ENCODE measurements at regions not wholly inside any gene's neighbourhood (a gene's known extent, or its start where the extent isn't known, plus 50 kb on each side); places are given as distances from the start of the nearest gene placed in this dataset.

GRCh38 chr9:85349046-85349445, 392.7 kb downstream of the AGTPBP1 start:
- no peak for DNase-seq (ENCODE audit: low read depth)
- Histone ChIP-seq H3K36me3 (ENCODE audit: control insufficient read depth, insufficient read depth, low read length) (no peaks in the 10 kb centered on the region), H3K27me3 (ENCODE audit: control insufficient read depth, insufficient read depth, low read length) (no peaks in the 10 kb centered on the region), H3K4me3 (ENCODE audit: low read depth, low read length) (no peak overlapping the region)
- TF ChIP-seq CTCF (IDR thresholded peaks at IDR 0.05; ENCODE audit: insufficient read depth, low read length, poor library complexity, severe bottlenecking) = no peak

GRCh38 chr9:85347541-85347940, 394.2 kb downstream of the AGTPBP1 start:
- no peaks in the 10 kb centered on the region for H3K27me3 ChIP-seq (ENCODE audit: control insufficient read depth, insufficient read depth, low read length)
- no peak for TF ChIP-seq CTCF (IDR thresholded peaks at IDR 0.05; ENCODE audit: insufficient read depth, low read length, poor library complexity, severe bottlenecking)
- no peak overlapping the region for H3K4me3 ChIP-seq (ENCODE audit: low read depth, low read length)
- no peaks in the 10 kb centered on the region for H3K36me3 ChIP-seq (ENCODE audit: control insufficient read depth, insufficient read depth, low read length)
- DNase-seq (ENCODE audit: low read depth) = no peak

- peak; percentile 47 for DNase-seq (ENCODE audit: low read depth)
- no peak for TF ChIP-seq CTCF (IDR thresholded peaks at IDR 0.05; ENCODE audit: insufficient read depth, low read length, poor library complexity, severe bottlenecking)
- no peaks in the 10 kb centered on the region for H3K27me3 ChIP-seq (ENCODE audit: control insufficient read depth, insufficient read depth, low read length)
- H3K4me3 ChIP-seq (ENCODE audit: low read depth, low read length) = no peak overlapping the region
- H3K36me3 ChIP-seq (ENCODE audit: control insufficient read depth, insufficient read depth, low read length) = no peaks in the 10 kb centered on the region
Observed at GRCh38 chr9:85344901-85345300, 396.9 kb downstream of the AGTPBP1 start.

- Histone ChIP-seq H3K4me3 (ENCODE audit: low read depth, low read length) (no peak overlapping the region), H3K36me3 (ENCODE audit: control insufficient read depth, insufficient read depth, low read length) (no peaks in the 10 kb centered on the region), H3K27me3 (ENCODE audit: control insufficient read depth, insufficient read depth, low read length) (no peaks in the 10 kb centered on the region)
- no peak for TF ChIP-seq CTCF (IDR thresholded peaks at IDR 0.05; ENCODE audit: insufficient read depth, low read length, poor library complexity, severe bottlenecking)
- DNase-seq (ENCODE audit: low read depth) = peak; percentile 47
Observed at GRCh38 chr9:85339338-85339737, 402.4 kb downstream of the AGTPBP1 start.

GRCh38 chr9:85334228-85334627, 407.5 kb downstream of the AGTPBP1 start:
- H3K4me3 ChIP-seq (ENCODE audit: low read depth, low read length) = no peak overlapping the region
- no peak for TF ChIP-seq CTCF (IDR thresholded peaks at IDR 0.05; ENCODE audit: insufficient read depth, low read length, poor library complexity, severe bottlenecking)
- DNase-seq (ENCODE audit: low read depth) = no peak

GRCh38 chr9:85332487-85332886, 409.3 kb downstream of the AGTPBP1 start:
- H3K36me3 ChIP-seq (ENCODE audit: control insufficient read depth, insufficient read depth, low read length) = no peaks in the 10 kb centered on the region
- H3K27me3 ChIP-seq (ENCODE audit: control insufficient read depth, insufficient read depth, low read length) = no peaks in the 10 kb centered on the region
- no peak overlapping the region for H3K4me3 ChIP-seq (ENCODE audit: low read depth, low read length)
- peak; percentile 49 for TF ChIP-seq CTCF (IDR thresholded peaks at IDR 0.05; ENCODE audit: insufficient read depth, low read length, poor library complexity, severe bottlenecking)
- DNase-seq (ENCODE audit: low read depth) = no peak

More at GRCh38 chr9:85334228-85334627, 407.5 kb downstream of the AGTPBP1 start:
- Histone ChIP-seq H3K27me3 (ENCODE audit: control insufficient read depth, insufficient read depth, low read length) (no peaks in the 10 kb centered on the region), H3K36me3 (ENCODE audit: control insufficient read depth, insufficient read depth, low read length) (no peaks in the 10 kb centered on the region)

Data from kidney epithelial cell (primary cell).